ENCODE measurements at regions not wholly inside any gene's neighbourhood (a gene's known extent, or its start where the extent isn't known, plus 50 kb on each side); places are given as distances from the start of the nearest gene placed in this dataset.

- no peak for FAIRE-seq
- Histone ChIP-seq H3K27me3 (ENCODE audit: control insufficient read depth, insufficient read depth, low read length) (no peaks in the 10 kb centered on the region), H3K4me1 (ENCODE audit: control insufficient read depth in 2 of 3, insufficient read depth in 2 of 3, low read depth in 1 of 3, low read length in 3 of 3) (no peaks in the 10 kb centered on the region), H3K9ac (ENCODE audit: low read length in 3 of 3) (no peak overlapping the region), H3K36me3 (ENCODE audit: control insufficient read depth in 2 of 3, insufficient read depth in 3 of 3, low read length in 3 of 3) (no peaks in the 10 kb centered on the region), H3K4me3 (ENCODE audit: low read length in 3 of 3) (no peak overlapping the region), H3K27ac (ENCODE audit: low read depth in 2 of 2, low read length in 2 of 2) (no peak overlapping the region), H3K9me3 (ENCODE audit: control insufficient read depth in 2 of 3, insufficient read depth in 1 of 3, low read length in 3 of 3) (no peaks in the 10 kb centered on the region)
- TF ChIP-seq CTCF (IDR thresholded peaks at IDR 0.05; ENCODE audit: borderline replicate concordance, extremely low read depth, insufficient read depth): no peak
- intact Hi-C loops (cut with DNase I): no loop called here
- DNase-seq: no peak
Measured at GRCh38 chr1:94686882-94687281, 133.3 kb upstream of the SLC44A3 start.

GRCh38 chr1:94684690-94685250 is 135.4 kb upstream of the SLC44A3 start:
- Histone ChIP-seq H3K9ac (ENCODE audit: low read length in 3 of 3) (no peak overlapping the region), H3K27ac (ENCODE audit: low read depth in 2 of 2, low read length in 2 of 2) (no peak overlapping the region), H3K9me3 (ENCODE audit: control insufficient read depth in 2 of 3, insufficient read depth in 1 of 3, low read length in 3 of 3) (no peaks in the 10 kb centered on the region), H3K36me3 (ENCODE audit: control insufficient read depth in 2 of 3, insufficient read depth in 3 of 3, low read length in 3 of 3) (no peaks in the 10 kb centered on the region), H3K27me3 (ENCODE audit: control insufficient read depth, insufficient read depth, low read length) (no peaks in the 10 kb centered on the region), H3K4me1 (ENCODE audit: control insufficient read depth in 2 of 3, insufficient read depth in 2 of 3, low read depth in 1 of 3, low read length in 3 of 3) (no peaks in the 10 kb centered on the region), H3K4me3 (ENCODE audit: low read length in 3 of 3) (no peak overlapping the region)
- FAIRE-seq (no peak), DNase-seq (no peak)
- intact Hi-C loops (cut with DNase I): no loop called here
- no peak for TF ChIP-seq CTCF (IDR thresholded peaks at IDR 0.05; ENCODE audit: borderline replicate concordance, extremely low read depth, insufficient read depth)

DNA sequence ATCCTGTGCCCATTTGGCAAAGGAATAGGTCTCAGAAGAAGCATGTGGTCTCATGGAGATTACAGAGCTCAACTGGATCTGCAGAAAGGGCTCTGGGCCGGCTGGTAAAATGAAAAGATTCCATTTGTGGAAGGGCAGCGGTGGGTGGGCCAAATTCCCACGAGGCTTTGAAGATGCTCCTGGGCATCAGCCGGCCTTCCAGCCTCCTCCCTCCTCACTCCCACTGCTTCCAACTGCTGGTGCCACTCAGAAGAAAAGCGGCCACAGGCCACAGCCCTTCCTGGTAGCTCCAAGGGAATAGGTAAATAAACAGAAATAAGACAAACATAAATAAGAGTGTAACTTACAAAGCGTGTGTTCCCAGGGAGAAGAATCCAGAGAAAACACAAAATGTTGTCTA is 136.3 kb upstream of the SLC44A3 start:
- intact Hi-C loops (cut with DNase I): no loop called here

More for the DNA sequence above, 136.3 kb upstream of the SLC44A3 start:
- TF ChIP-seq CTCF (IDR thresholded peaks at IDR 0.05; ENCODE audit: borderline replicate concordance, extremely low read depth, insufficient read depth): no peak
- FAIRE-seq: no peak
- DNase-seq: no peak
- no peaks in the 10 kb centered on the region for H3K9me3 ChIP-seq (ENCODE audit: control insufficient read depth in 2 of 3, insufficient read depth in 1 of 3, low read length in 3 of 3)
- no peaks in the 10 kb centered on the region for H3K4me1 ChIP-seq (ENCODE audit: control insufficient read depth in 2 of 3, insufficient read depth in 2 of 3, low read depth in 1 of 3, low read length in 3 of 3)
- H3K9ac ChIP-seq (ENCODE audit: low read length in 3 of 3): no peak overlapping the region
- H3K36me3 ChIP-seq (ENCODE audit: control insufficient read depth in 2 of 3, insufficient read depth in 3 of 3, low read length in 3 of 3): no peaks in the 10 kb centered on the region
- H3K27ac ChIP-seq (ENCODE audit: low read depth in 2 of 2, low read length in 2 of 2): no peak overlapping the region
- H3K27me3 ChIP-seq (ENCODE audit: control insufficient read depth, insufficient read depth, low read length): no peaks in the 10 kb centered on the region
- H3K4me3 ChIP-seq (ENCODE audit: low read length in 3 of 3): no peak overlapping the region

Data from kidney (tissue), 13 donors.